Hepatocyte (in vitro differentiated cells): ENCODE measurements at regions not wholly inside any gene's neighbourhood (a gene's known extent, or its start where the extent isn't known, plus 50 kb on each side); places are given as distances from the start of the nearest gene placed in this dataset.

ENCODE experiments used
- DNase-seq: peaks from one replicate; pipeline ENCODE4 v3.0.0-alpha.2; 2016; ENCODE audit warnings: low spot score
- H2AFZ ChIP-seq: fragments of 200-600 bp; sonication (generic); 2 replicates; pipeline ENCODE4 v1.6.0; 2016; ENCODE audit warnings: antibody characterized with exemption, mild to moderate bottlenecking
- H3K27ac ChIP-seq: fragments of 200-600 bp; sonication (generic); 2 replicates; pipeline ENCODE4 v1.5.1; 2016; ENCODE audit warnings: mild to moderate bottlenecking
- H3K27me3 ChIP-seq: fragments of 200-600 bp; sonication (generic); 2 replicates; pipeline ENCODE4 v1.6.1; 2016
- H3K36me3 ChIP-seq: fragments of 200-600 bp; sonication (generic); replicated peaks from 2 replicates; pipeline ENCODE4 v1.5.1; 2016; ENCODE audit warnings: low read depth; ENCODE audit not compliant: insufficient read depth
- H3K4me1 ChIP-seq: fragments of 200-600 bp; sonication (generic); 2 replicates; pipeline ENCODE4 v1.5.1; 2016; ENCODE audit warnings: mild to moderate bottlenecking, moderate library complexity; ENCODE audit not compliant: insufficient read depth
- H3K4me2 ChIP-seq: fragments of 200-600 bp; sonication (generic); 2 replicates; pipeline ENCODE4 v1.6.0; 2016
- H3K4me3 ChIP-seq: fragments of 200-600 bp; sonication (generic); 2 replicates; pipeline ENCODE4 v1.5.1; 2016; ENCODE audit warnings: mild to moderate bottlenecking
- H3K79me2 ChIP-seq: fragments of 200-600 bp; sonication (generic); 2 replicates; pipeline ENCODE4 v1.6.0; 2017; ENCODE audit warnings: mild to moderate bottlenecking
- H3K9me2 ChIP-seq: fragments of 200-600 bp; sonication (generic); replicated peaks from 2 replicates; pipeline ENCODE4 v1.6.0; 2017; ENCODE audit warnings: mild to moderate bottlenecking; ENCODE audit not compliant: insufficient read depth
- H3K9me3 ChIP-seq: fragments of 200-600 bp; sonication (generic); 2 replicates; pipeline ENCODE4 v1.5.1; 2016; ENCODE audit warnings: low read depth, mild to moderate bottlenecking
- H4K20me1 ChIP-seq: fragments of 200-600 bp; sonication (generic); 2 replicates; pipeline ENCODE4 v1.6.0; 2016; ENCODE audit warnings: mild to moderate bottlenecking; ENCODE audit not compliant: insufficient read depth, poor library complexity, severe bottlenecking
- EZH2 ChIP-seq: fragments of 200-600 bp; sonication (generic); IDR thresholded peaks from 2 replicates; pipeline ENCODE4 v1.6.1; 2016; ENCODE audit warnings: antibody characterized with exemption, mild to moderate bottlenecking, borderline replicate concordance
- EZH2phosphoT487 ChIP-seq: fragments of 200-600 bp; sonication (generic); IDR thresholded peaks from one replicate; pipeline ENCODE4 v1.6.1; 2018; ENCODE audit warnings: antibody characterized with exemption, mild to moderate bottlenecking, low read depth, moderate library complexity; ENCODE audit not compliant: unreplicated experiment, severe bottlenecking
- WGBS: methylation state at CpG from one replicate; pipeline ENCODE4 v1.1.6; 2016; ENCODE audit warnings: low lambda C conversion rate; ENCODE audit errors: missing lambda C conversion rate; 5-methylcytosine and 5-hydroxymethylcytosine counted together
- TF ChIP-seq, protein P1 (sequence below): fragments of 200-600 bp; sonication (generic); IDR thresholded peaks from 2 replicates; pipeline ENCODE4 v1.5.1; 2016; ENCODE audit warnings: antibody characterized with exemption, mild to moderate bottlenecking; ENCODE audit not compliant: poor library complexity

DNA sequence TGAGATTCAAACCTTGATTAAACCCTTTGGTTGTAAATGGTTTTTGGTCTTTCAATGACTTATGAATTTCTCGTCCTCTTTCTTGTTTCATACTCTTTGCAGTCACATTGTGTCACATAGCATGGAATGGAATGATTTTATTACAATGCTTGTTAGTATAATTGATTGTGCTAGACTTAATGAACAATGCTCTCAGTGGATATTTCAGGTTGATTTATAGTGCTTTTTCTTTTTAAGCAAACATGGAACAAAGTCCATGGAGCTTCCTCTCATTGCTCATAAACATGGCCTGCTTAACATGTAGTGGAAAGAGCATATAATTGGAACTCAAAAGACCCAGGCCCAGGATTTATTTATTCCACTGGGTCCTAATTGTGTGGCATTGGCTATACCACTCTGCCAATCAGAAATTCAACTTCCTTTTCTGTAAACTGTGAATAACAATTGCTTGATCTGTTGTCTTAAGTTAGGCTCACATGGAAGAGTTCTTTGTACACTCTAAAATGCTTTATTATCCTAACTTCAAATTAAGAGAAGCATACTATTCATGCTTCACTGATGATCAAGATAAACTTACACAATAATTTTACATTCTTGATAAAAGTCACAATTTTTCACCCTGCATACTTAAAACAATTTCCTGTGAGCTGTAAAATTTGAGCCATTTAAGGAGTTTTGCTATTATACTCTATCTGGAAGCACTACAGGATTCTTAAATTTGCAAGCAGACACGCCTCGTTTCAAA, 370.5 kb upstream of the PDE3A start:
- H3K9me2 ChIP-seq: no peaks in the 10 kb centered on the region
- no peaks in the 10 kb centered on the region for H3K9me3 ChIP-seq
- no peak overlapping the region for H2AFZ ChIP-seq
- H4K20me1 ChIP-seq: no peaks in the 10 kb centered on the region
- TF ChIP-seq EZH2phosphoT487: no peak
- TF ChIP-seq, protein P1, sequence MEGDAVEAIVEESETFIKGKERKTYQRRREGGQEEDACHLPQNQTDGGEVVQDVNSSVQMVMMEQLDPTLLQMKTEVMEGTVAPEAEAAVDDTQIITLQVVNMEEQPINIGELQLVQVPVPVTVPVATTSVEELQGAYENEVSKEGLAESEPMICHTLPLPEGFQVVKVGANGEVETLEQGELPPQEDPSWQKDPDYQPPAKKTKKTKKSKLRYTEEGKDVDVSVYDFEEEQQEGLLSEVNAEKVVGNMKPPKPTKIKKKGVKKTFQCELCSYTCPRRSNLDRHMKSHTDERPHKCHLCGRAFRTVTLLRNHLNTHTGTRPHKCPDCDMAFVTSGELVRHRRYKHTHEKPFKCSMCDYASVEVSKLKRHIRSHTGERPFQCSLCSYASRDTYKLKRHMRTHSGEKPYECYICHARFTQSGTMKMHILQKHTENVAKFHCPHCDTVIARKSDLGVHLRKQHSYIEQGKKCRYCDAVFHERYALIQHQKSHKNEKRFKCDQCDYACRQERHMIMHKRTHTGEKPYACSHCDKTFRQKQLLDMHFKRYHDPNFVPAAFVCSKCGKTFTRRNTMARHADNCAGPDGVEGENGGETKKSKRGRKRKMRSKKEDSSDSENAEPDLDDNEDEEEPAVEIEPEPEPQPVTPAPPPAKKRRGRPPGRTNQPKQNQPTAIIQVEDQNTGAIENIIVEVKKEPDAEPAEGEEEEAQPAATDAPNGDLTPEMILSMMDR: no peak
- TF ChIP-seq EZH2: no peak
- 81% methylated on average over 3 of the region's 3 CpGs for WGBS
- H3K27me3 ChIP-seq: no peaks in the 10 kb centered on the region
- H3K4me3 ChIP-seq: no peak overlapping the region
- no peak for DNase-seq
- H3K79me2 ChIP-seq: no peaks in the 10 kb centered on the region
- no peaks in the 10 kb centered on the region for H3K36me3 ChIP-seq
- H3K4me2 ChIP-seq: no peak overlapping the region
- H3K4me1 ChIP-seq: peaks cover 36% of the 10 kb centered on the region
- peak overlapping the region; percentile 76 for H3K27ac ChIP-seq

GRCh38 chr12:19998411-19998810, 369.9 kb upstream of the PDE3A start:
- Histone ChIP-seq H3K4me3 (no peak overlapping the region), H3K36me3 (no peaks in the 10 kb centered on the region), H3K27me3 (no peaks in the 10 kb centered on the region), H3K27ac (peak overlapping the region; percentile 76), H4K20me1 (no peaks in the 10 kb centered on the region), H3K9me2 (no peaks in the 10 kb centered on the region), H3K9me3 (no peaks in the 10 kb centered on the region), H3K4me1 (peaks cover 36% of the 10 kb centered on the region), H2AFZ (no peak overlapping the region), H3K79me2 (no peaks in the 10 kb centered on the region), H3K4me2 (peak overlapping the region; percentile 4)
- WGBS: 90% methylated on average over 1 of the region's 1 CpG
- no peak for TF ChIP-seq EZH2phosphoT487
- TF ChIP-seq, protein P1: no peak
- TF ChIP-seq EZH2: no peak
- no peak for DNase-seq

GRCh38 chr12:19998961-19999804, 369.2 kb upstream of the PDE3A start:
- H3K9me2 ChIP-seq: no peaks in the 10 kb centered on the region
- peak overlapping the region; percentile 76 for H3K27ac ChIP-seq
- WGBS: 55% methylated on average over 5 of the region's 5 CpGs
- H2AFZ ChIP-seq: peak overlapping the region; percentile 11
- no peaks in the 10 kb centered on the region for H3K27me3 ChIP-seq
- H3K4me1 ChIP-seq: peaks cover 36% of the 10 kb centered on the region
- no peaks in the 10 kb centered on the region for H4K20me1 ChIP-seq
- no peaks in the 10 kb centered on the region for H3K9me3 ChIP-seq
- H3K4me2 ChIP-seq: peak overlapping the region; percentile 4
- no peak for DNase-seq
- no peak overlapping the region for H3K4me3 ChIP-seq
- TF ChIP-seq EZH2 (no peak), EZH2phosphoT487 (no peak)
- TF ChIP-seq, protein P1: no peak
- H3K79me2 ChIP-seq: no peaks in the 10 kb centered on the region
- H3K36me3 ChIP-seq: no peaks in the 10 kb centered on the region
